ENCODE measurements at regions not wholly inside any gene's neighbourhood (a gene's known extent, or its start where the extent isn't known, plus 50 kb on each side); places are given as distances from the start of the nearest gene placed in this dataset.
A peak's percentile ranks its signal among the peaks of the same experiment; 100 is the strongest.

DNA sequence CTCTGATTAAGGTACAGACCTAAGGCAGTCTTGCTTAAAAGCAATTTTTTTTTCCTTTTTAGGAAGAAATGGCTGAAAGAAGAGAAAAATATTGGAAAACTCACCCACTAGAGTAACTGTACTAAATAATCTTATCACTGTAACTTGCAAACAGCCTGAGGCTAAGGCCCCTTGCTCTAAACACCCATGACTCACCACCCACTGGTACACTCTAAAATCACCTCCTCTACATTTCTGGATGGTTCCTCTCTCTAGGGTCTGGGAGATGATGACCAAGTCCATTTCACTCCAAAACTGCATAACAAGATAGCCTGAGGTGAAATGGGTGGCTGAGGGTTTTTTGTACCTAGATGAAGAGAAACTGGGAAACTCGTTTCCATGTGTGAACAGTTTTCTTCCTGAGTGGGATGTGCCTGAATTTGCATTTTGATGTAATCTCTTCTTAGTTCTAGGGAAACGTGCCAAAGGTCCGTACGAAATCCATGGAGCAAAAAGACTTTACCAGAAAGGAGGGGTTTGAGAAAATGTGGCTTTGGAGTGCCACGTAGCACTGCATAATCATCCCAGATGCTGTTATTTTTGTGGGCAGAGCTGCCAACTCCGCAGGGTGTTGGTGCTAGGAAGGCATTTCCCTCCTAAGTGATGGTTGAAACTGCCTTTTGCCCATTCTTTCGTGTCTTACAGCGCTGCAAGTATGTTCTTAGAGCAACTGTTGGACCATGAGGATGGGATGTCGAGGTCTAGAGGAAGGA, 113.5 kb upstream of the C10orf90 start:
- H3K36me3 ChIP-seq (ENCODE audit: control insufficient read depth in 2 of 2, insufficient read depth in 1 of 2, low read length in 2 of 2) = no peaks in the 10 kb centered on the region
- no peak overlapping the region for H3K27ac ChIP-seq (ENCODE audit: extremely low read depth, low read depth, low read length)
- TF ChIP-seq PRDM10 (tag by site-specific recombination; IDR thresholded peaks at IDR 0.05) (peak; percentile 64; the same call in 1 of the 2 replicates), ZBTB49 (tag by site-specific recombination; IDR thresholded peaks at IDR 0.05; ENCODE audit: low read depth) (no peak)
- POLR2A ChIA-PET = interaction anchor here (0.7 kb wide), 1 partner anchor 98 kb away, joined by 3 read pairs; no protein-coding TSS in a partner anchor
- CTCF ChIA-PET = no interaction called here
- H3K4me1 ChIP-seq (ENCODE audit: control insufficient read depth, insufficient read depth, low read length) = no peaks in the 10 kb centered on the region
- H3K9me3 ChIP-seq (ENCODE audit: control insufficient read depth, insufficient read depth, low read depth, low read length) = no peaks in the 10 kb centered on the region
- no peak overlapping the region for H3K4me3 ChIP-seq (ENCODE audit: low read depth, low read length)

DNA sequence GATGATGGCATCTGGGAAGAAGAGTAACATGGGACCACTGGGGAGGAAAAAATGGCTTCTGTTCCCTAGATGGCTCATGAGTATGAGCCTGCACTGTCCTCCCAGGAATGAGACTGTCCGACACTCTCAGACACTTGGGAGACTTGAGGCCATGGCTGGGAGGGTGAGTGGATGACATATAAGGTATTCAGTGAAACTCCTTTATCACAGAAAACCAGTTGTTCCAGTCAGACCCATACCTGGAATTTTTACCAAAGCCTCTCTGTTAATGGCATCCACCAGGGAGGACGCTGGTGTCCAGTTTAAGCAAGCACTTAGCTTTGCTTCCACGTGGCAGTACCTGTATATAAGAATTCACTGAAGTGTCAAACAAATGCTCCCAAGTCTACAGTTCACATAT, 116.7 kb upstream of the C10orf90 start:
- no peaks in the 10 kb centered on the region for H3K36me3 ChIP-seq (ENCODE audit: control insufficient read depth in 2 of 2, insufficient read depth in 1 of 2, low read length in 2 of 2)
- no peak for TF ChIP-seq ZNF48 (tag by site-specific recombination; IDR thresholded peaks at IDR 0.05)
- H3K4me3 ChIP-seq (ENCODE audit: low read depth, low read length) = no peak overlapping the region
- H3K4me1 ChIP-seq (ENCODE audit: control insufficient read depth, insufficient read depth, low read length) = no peaks in the 10 kb centered on the region
- no peaks in the 10 kb centered on the region for H3K9me3 ChIP-seq (ENCODE audit: control insufficient read depth, insufficient read depth, low read depth, low read length)
- H3K27ac ChIP-seq (ENCODE audit: extremely low read depth, low read depth, low read length) = no peak overlapping the region
- POLR2A ChIA-PET = no interaction called here
- CTCF ChIA-PET = no interaction called here

DNA sequence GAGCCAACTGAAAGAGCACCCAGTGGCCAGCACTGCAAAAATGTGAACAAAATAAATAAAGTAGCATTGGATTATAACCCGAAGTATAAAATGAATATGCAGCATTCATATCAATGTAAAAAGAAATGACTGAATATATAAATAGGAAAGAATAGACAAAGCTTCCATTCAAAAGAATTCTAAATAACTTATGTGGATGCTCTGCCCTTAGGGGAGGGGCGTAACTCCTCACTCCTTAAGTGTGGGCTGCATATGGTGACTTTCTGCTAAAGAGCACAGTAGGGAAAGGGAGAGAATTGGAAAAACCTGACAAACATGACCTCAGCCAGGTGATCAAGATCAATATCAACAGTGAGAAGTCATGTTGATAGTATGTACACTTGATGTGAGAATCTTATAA, 109.9 kb upstream of the DOCK1 start:
- Histone ChIP-seq H3K36me3 (ENCODE audit: control insufficient read depth in 2 of 2, insufficient read depth in 1 of 2, low read length in 2 of 2) (no peaks in the 10 kb centered on the region), H3K4me3 (ENCODE audit: low read depth, low read length) (no peak overlapping the region), H3K9me3 (ENCODE audit: control insufficient read depth, insufficient read depth, low read depth, low read length) (no peaks in the 10 kb centered on the region), H3K4me1 (ENCODE audit: control insufficient read depth, insufficient read depth, low read length) (no peaks in the 10 kb centered on the region), H3K27ac (ENCODE audit: extremely low read depth, low read depth, low read length) (no peak overlapping the region)
- CTCF ChIA-PET = interaction anchor here (1.0 kb wide), 1 partner anchor 9 kb away, joined by 3 read pairs; no protein-coding TSS in a partner anchor
- TF ChIP-seq ZNF174 (tag by site-specific recombination; IDR thresholded peaks at IDR 0.05) (no peak), TRIM28 (IDR thresholded peaks at IDR 0.05; ENCODE audit: borderline replicate concordance, low read length) (no peak), ZFP69B (tag by site-specific recombination; IDR thresholded peaks at IDR 0.05) (no peak), ZNF10 (tag by site-specific recombination; IDR thresholded peaks at IDR 0.05) (no peak), ZNF140 (tag by site-specific recombination; IDR thresholded peaks at IDR 0.05) (no peak)
- TF ChIP-seq, protein P1, sequence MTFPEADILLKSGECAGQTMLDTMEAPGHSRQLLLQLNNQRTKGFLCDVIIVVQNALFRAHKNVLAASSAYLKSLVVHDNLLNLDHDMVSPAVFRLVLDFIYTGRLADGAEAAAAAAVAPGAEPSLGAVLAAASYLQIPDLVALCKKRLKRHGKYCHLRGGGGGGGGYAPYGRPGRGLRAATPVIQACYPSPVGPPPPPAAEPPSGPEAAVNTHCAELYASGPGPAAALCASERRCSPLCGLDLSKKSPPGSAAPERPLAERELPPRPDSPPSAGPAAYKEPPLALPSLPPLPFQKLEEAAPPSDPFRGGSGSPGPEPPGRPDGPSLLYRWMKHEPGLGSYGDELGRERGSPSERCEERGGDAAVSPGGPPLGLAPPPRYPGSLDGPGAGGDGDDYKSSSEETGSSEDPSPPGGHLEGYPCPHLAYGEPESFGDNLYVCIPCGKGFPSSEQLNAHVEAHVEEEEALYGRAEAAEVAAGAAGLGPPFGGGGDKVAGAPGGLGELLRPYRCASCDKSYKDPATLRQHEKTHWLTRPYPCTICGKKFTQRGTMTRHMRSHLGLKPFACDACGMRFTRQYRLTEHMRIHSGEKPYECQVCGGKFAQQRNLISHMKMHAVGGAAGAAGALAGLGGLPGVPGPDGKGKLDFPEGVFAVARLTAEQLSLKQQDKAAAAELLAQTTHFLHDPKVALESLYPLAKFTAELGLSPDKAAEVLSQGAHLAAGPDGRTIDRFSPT (tag by site-specific recombination; IDR thresholded peaks at IDR 0.05) = no peak
- POLR2A ChIA-PET = no interaction called here
